Ectodermal cell (in vitro differentiated cells): ENCODE measurements at regions not wholly inside any gene's neighbourhood (a gene's known extent, or its start where the extent isn't known, plus 50 kb on each side); places are given as distances from the start of the nearest gene placed in this dataset.

Source experiments
- H3K27ac ChIP-seq: 2 replicates; pipeline ENCODE4 v1.7.0; 2013; ENCODE audit warnings: mild to moderate bottlenecking, low read depth, low read length; ENCODE audit not compliant: insufficient read depth, poor library complexity, severe bottlenecking
- H3K27me3 ChIP-seq: 2 replicates; pipeline ENCODE4 v1.7.0; 2013; ENCODE audit warnings: mild to moderate bottlenecking, low read length; ENCODE audit not compliant: insufficient read depth, control insufficient read depth, poor library complexity, severe bottlenecking
- H3K36me3 ChIP-seq: one replicate; pipeline ENCODE4 v1.7.0; 2013; ENCODE audit warnings: low read length; ENCODE audit not compliant: control insufficient read depth, insufficient read depth
- H3K4me1 ChIP-seq: one replicate; pipeline ENCODE4 v1.7.0; 2013; ENCODE audit warnings: low read length; ENCODE audit not compliant: control insufficient read depth, insufficient read depth
- H3K4me3 ChIP-seq: 2 replicates; pipeline ENCODE4 v1.7.0; 2013; ENCODE audit warnings: low read depth, low read length, control low read depth; ENCODE audit not compliant: insufficient read depth
- H3K9me3 ChIP-seq: 2 replicates; pipeline ENCODE4 v1.7.0; 2013; ENCODE audit warnings: mild to moderate bottlenecking, low read length, moderate library complexity; ENCODE audit not compliant: control insufficient read depth
- WGBS, 2 experiments: methylation state at CpG; one replicate each; pipeline ENCODE4 v1.1.7; 2013; ENCODE audit warnings: missing lambda C conversion rate in 2 of 2; 5-methylcytosine and 5-hydroxymethylcytosine counted together

GRCh38 chr12:124696693-124697476 is 129.5 kb upstream of the NCOR2 start:
- Histone ChIP-seq H3K36me3 (no peaks in the 10 kb centered on the region), H3K27me3 (no peaks in the 10 kb centered on the region)
- 89 to 90% methylated on average over 3 of the region's 3 CpGs for WGBS, 2 experiments

GRCh38 chr12:124695861-124696260 is 128.4 kb upstream of the NCOR2 start:
- Histone ChIP-seq H3K27me3 (no peaks in the 10 kb centered on the region), H3K36me3 (no peaks in the 10 kb centered on the region), H3K4me1 (peaks cover 18% of the 10 kb centered on the region), H3K4me3 (no peak overlapping the region), H3K27ac (no peak overlapping the region), H3K9me3 (no peaks in the 10 kb centered on the region)
- WGBS, 2 experiments = 66 to 71% methylated on average over 5 of the region's 5 CpGs

More at GRCh38 chr12:124696693-124697476, 129.5 kb upstream of the NCOR2 start:
- H3K4me1 ChIP-seq = peaks cover 22% of the 10 kb centered on the region
- no peaks in the 10 kb centered on the region for H3K9me3 ChIP-seq
- no peak overlapping the region for H3K4me3 ChIP-seq
- H3K27ac ChIP-seq = no peak overlapping the region

DNA sequence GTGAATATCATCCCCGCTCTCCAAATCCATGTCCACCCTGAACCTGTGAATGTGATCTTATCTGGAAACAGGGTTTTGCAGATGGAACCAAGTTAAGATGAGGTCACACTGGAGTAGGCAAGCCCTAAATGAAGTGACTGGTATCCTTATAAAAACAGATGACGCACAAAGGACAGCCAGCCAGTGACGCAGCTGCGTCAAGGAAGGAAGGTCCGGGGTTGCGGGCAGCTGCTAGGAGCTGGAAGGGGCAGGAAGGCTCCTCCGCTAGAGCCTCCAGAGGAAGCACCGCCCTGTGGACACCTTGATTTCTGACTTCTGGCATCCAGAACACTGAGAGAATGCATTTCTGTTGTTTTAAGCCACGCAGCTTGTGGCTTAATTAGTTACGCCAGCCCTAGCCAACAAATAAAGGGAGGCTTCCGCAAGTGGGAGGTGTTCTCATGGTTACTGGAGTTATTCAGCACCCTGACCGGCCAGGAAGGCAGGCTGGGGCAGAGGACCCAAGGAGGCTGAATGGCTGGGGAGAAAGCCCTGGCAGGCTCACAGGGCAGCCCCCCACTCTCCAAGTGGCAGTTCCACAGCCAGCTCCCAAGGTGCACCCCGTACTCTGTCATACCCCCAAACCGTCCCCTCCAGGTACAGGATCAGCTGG is 127.6 kb upstream of the NCOR2 start:
- H3K4me3 ChIP-seq = no peak overlapping the region
- WGBS, 2 experiments = 70 to 73% methylated on average over 14 of the region's 14 CpGs
- H3K36me3 ChIP-seq = no peaks in the 10 kb centered on the region
- H3K9me3 ChIP-seq = no peaks in the 10 kb centered on the region
- no peak overlapping the region for H3K27ac ChIP-seq
- H3K27me3 ChIP-seq = no peaks in the 10 kb centered on the region
- H3K4me1 ChIP-seq = peaks cover 13% of the 10 kb centered on the region

DNA sequence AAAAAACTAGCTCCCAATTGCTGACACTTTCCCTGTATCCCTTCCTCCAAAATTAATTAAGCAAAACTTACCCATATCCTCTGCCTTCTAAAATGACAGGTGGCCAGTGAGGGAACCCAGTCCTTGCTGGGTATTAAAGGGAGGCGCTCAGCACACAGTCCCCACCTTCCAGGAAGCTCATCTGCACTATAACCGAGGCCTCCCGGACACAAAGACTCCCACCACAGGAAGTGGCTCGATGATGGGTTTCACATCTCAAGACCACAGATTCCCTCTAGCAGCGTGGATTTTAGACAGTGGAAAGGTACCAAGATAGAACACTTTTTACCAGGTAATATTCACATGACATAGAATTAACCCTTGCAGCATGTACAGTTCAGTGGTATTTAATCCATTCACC is 126.8 kb upstream of the NCOR2 start:
- Histone ChIP-seq H3K36me3 (no peaks in the 10 kb centered on the region), H3K9me3 (no peaks in the 10 kb centered on the region), H3K27ac (no peak overlapping the region), H3K4me1 (peaks cover 13% of the 10 kb centered on the region), H3K27me3 (no peaks in the 10 kb centered on the region), H3K4me3 (no peak overlapping the region)
- 79 to 86% methylated on average over 5 of the region's 5 CpGs for WGBS, 2 experiments

GRCh38 chr12:124693111-124693723 is 125.8 kb upstream of the NCOR2 start:
- 89 to 91% methylated on average over 17 of the region's 17 CpGs for WGBS, 2 experiments
- H3K27ac ChIP-seq = no peak overlapping the region
- no peak overlapping the region for H3K4me3 ChIP-seq
- H3K9me3 ChIP-seq = no peaks in the 10 kb centered on the region
- H3K4me1 ChIP-seq = peaks cover 13% of the 10 kb centered on the region
- H3K36me3 ChIP-seq = no peaks in the 10 kb centered on the region
- no peaks in the 10 kb centered on the region for H3K27me3 ChIP-seq

DNA sequence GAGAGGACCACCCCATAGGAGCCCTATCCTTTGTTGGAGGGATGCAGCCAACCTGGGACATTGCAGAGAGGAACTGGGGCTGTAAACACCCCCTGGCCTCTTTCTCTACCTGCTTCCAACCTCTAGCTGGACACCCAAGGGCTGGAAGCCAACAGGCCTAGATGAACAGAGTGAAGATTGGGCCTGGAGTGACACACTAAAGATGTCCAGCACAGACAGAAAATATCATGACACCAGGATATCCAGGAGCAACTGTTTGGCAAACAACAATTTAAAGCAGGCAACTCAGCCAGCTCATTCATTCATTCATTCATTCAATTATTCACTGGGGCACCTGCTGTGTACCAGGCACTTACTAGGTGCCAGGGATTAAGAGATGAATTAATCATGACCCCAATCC is 125.0 kb upstream of the NCOR2 start:
- Histone ChIP-seq H3K27ac (no peak overlapping the region), H3K4me3 (no peak overlapping the region), H3K4me1 (peaks cover 13% of the 10 kb centered on the region), H3K9me3 (no peaks in the 10 kb centered on the region), H3K27me3 (no peaks in the 10 kb centered on the region), H3K36me3 (no peaks in the 10 kb centered on the region)

DNA sequence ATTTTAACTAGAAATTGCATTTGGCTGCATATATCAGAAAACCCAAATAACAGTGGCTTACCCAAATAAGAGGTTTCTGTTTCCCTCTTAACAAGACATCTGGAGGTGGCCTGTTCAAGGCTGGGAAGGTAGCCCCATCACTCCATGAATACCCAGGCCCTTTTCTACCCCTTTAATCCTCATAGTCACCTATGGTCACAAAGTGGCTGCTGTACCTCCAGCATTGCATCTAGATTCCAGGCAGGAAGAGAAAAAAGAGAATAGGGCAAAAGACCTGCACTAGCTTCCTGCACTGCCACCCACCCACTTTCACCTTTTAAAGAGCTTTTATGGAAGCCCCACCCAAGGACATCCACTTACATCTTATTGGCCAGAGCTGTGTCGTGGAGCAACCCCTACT is 124.0 kb upstream of the NCOR2 start:
- H3K4me3 ChIP-seq = no peak overlapping the region
- H3K27ac ChIP-seq = no peak overlapping the region
- 82 to 95% methylated on average over 1 of the region's 1 CpG for WGBS, 2 experiments
- H3K36me3 ChIP-seq = no peaks in the 10 kb centered on the region
- no peaks in the 10 kb centered on the region for H3K9me3 ChIP-seq
- H3K4me1 ChIP-seq = peaks cover 13% of the 10 kb centered on the region
- no peaks in the 10 kb centered on the region for H3K27me3 ChIP-seq

- no peak overlapping the region for H3K4me3 ChIP-seq
- H3K9me3 ChIP-seq = no peaks in the 10 kb centered on the region
- no peaks in the 10 kb centered on the region for H3K36me3 ChIP-seq
- H3K27ac ChIP-seq = no peak overlapping the region
- WGBS, 2 experiments = 89 to 93% methylated on average over 2 of the region's 2 CpGs
- H3K4me1 ChIP-seq = peaks cover 4% of the 10 kb centered on the region
- H3K27me3 ChIP-seq = no peaks in the 10 kb centered on the region
These were observed 122.2 kb upstream of the NCOR2 start for GRCh38 chr12:124689631-124690030.

GRCh38 chr12:124688356-124688992 is 121.1 kb upstream of the NCOR2 start:
- no peaks in the 10 kb centered on the region for H3K36me3 ChIP-seq
- H3K27ac ChIP-seq = no peak overlapping the region
- no peaks in the 10 kb centered on the region for H3K4me1 ChIP-seq
- WGBS, 2 experiments = 82 to 83% methylated on average over 5 of the region's 6 CpGs
- H3K9me3 ChIP-seq = no peaks in the 10 kb centered on the region
- no peaks in the 10 kb centered on the region for H3K27me3 ChIP-seq
- H3K4me3 ChIP-seq = no peak overlapping the region

GRCh38 chr12:124687917-124688316 is 120.5 kb upstream of the NCOR2 start:
- Histone ChIP-seq H3K4me1 (no peaks in the 10 kb centered on the region), H3K36me3 (no peaks in the 10 kb centered on the region), H3K27ac (no peak overlapping the region), H3K9me3 (no peaks in the 10 kb centered on the region), H3K4me3 (no peak overlapping the region), H3K27me3 (no peaks in the 10 kb centered on the region)
- WGBS, 2 experiments = 49 to 51% methylated on average over 11 of the region's 11 CpGs
